IMR-90 (cell line): ENCODE measurements at regions not wholly inside any gene's neighbourhood (a gene's known extent, or its start where the extent isn't known, plus 50 kb on each side); places are given as distances from the start of the nearest gene placed in this dataset.

Experiments
- ATAC-seq: fragments of 200-7000 bp; cut with Tn5 transposase; 2 replicates; pipeline ENCODE4 v1.9.1; 2020; ENCODE audit warnings: low read depth, mild to moderate bottlenecking, moderate library complexity
- BruUV-seq: library from RNA; stranded (reverse); fragments of 400-500 nt; replicated peaks from 2 replicates; lab custom pipeline; 2021; lab: Mats Ljungman, UMichigan
- CTCF ChIA-PET: fragments of 300-600 bp; formaldehyde crosslinking; extraction: SDS; loops from one replicate; lab custom pipeline; 2021; ENCODE audit warnings: antibody characterized with exemption; lab: Yijun Ruan, JAX
- POLR2A ChIA-PET: fragments of 300-600 bp; sonication (Branson Sonifier 250); formaldehyde crosslinking; loops from one replicate; lab custom pipeline; 2022; ENCODE audit warnings: antibody characterized with exemption; ENCODE audit not compliant: unreplicated experiment; lab: Charles Lee
- DNase-seq: peaks from one replicate; pipeline ENCODE4 v3.0.0; 2013
- H2AFZ ChIP-seq: replicated peaks from 2 replicates; pipeline ENCODE3; 2013; ENCODE audit warnings: low read length, mild to moderate bottlenecking; ENCODE audit not compliant: poor library complexity
- H2AK5ac ChIP-seq: 2 replicates; pipeline ENCODE4 v1.6.1; 2013; ENCODE audit warnings: low read depth, low read length, inconsistent platforms
- H2AK9ac ChIP-seq: replicated peaks from 2 replicates; pipeline ENCODE3; 2013; ENCODE audit warnings: mild to moderate bottlenecking, low read depth, low read length, moderate library complexity; ENCODE audit not compliant: poor library complexity
- H2BK120ac ChIP-seq: 2 replicates; pipeline ENCODE4 v1.6.1; 2013; ENCODE audit warnings: low read depth, low read length, inconsistent platforms
- H2BK15ac ChIP-seq: 3 replicates; pipeline ENCODE4 v1.6.1; 2013; ENCODE audit warnings: low read depth, low read length, inconsistent platforms
- H2BK20ac ChIP-seq: 2 replicates; pipeline ENCODE4 v1.6.1; 2013; ENCODE audit warnings: low read depth, mild to moderate bottlenecking, inconsistent platforms, low read length, moderate library complexity
- H2BK5ac ChIP-seq: 2 replicates; pipeline ENCODE4 v1.6.1; 2013; ENCODE audit warnings: mild to moderate bottlenecking, low read depth, low read length, inconsistent platforms; ENCODE audit not compliant: poor library complexity, severe bottlenecking
- H3K14ac ChIP-seq: replicated peaks from 2 replicates; pipeline ENCODE4 v1.6.1; 2013; ENCODE audit warnings: low read depth, low read length, inconsistent platforms
- H3K18ac ChIP-seq: 2 replicates; pipeline ENCODE4 v1.6.1; 2013; ENCODE audit warnings: low read depth, low read length, control low read depth
- H3K23ac ChIP-seq: 2 replicates; pipeline ENCODE4 v1.6.1; 2013; ENCODE audit warnings: low read depth, low read length, inconsistent platforms
- H3K27ac ChIP-seq: 2 replicates; pipeline ENCODE4 v1.5.1; 2013; ENCODE audit warnings: mild to moderate bottlenecking, control low read depth, low read length; ENCODE audit not compliant: insufficient read depth
- H3K27me3 ChIP-seq: 2 replicates; pipeline ENCODE4 v1.6.1; 2013; ENCODE audit warnings: low read length; ENCODE audit not compliant: control insufficient read depth, insufficient read depth
- H3K36me3 ChIP-seq: 2 replicates; pipeline ENCODE4 v1.6.1; 2013; ENCODE audit warnings: low read length, mixed read lengths; ENCODE audit not compliant: control insufficient read depth, insufficient read depth
- H3K4ac ChIP-seq: 2 replicates; pipeline ENCODE4 v1.6.1; 2013; ENCODE audit warnings: low read depth, low read length, inconsistent platforms
- H3K4me1 ChIP-seq: 2 replicates; pipeline ENCODE4 v1.6.1; 2013; ENCODE audit warnings: low read length, mixed read lengths; ENCODE audit not compliant: control insufficient read depth, insufficient read depth
- H3K4me2 ChIP-seq: 2 replicates; pipeline ENCODE4 v1.6.1; 2013; ENCODE audit warnings: low read depth, mild to moderate bottlenecking, control low read depth, low read length, moderate library complexity
- H3K4me3 ChIP-seq: 2 replicates; pipeline ENCODE4 v1.5.1; 2013; ENCODE audit warnings: low read depth, mild to moderate bottlenecking, control low read depth, low read length, moderate library complexity; ENCODE audit not compliant: insufficient read depth
- H3K56ac ChIP-seq: 2 replicates; pipeline ENCODE4 v1.6.1; 2013; ENCODE audit warnings: low read length, inconsistent platforms; ENCODE audit not compliant: insufficient read depth; ENCODE audit errors: extremely low read depth
- H3K79me1 ChIP-seq, 2 experiments: 2 replicates each; pipeline ENCODE4 v1.6.1; 2013; ENCODE audit warnings: low read length in 2 of 2, inconsistent platforms in 1 of 2, low read depth in 1 of 2
- H3K9ac ChIP-seq: 2 replicates; pipeline ENCODE4 v1.6.1; 2013; ENCODE audit warnings: low read depth, low read length, control low read depth
- H3K9me1 ChIP-seq: 2 replicates; pipeline ENCODE4 v1.6.1; 2013; ENCODE audit warnings: low read length, inconsistent platforms; ENCODE audit not compliant: insufficient read depth
- H3K9me3 ChIP-seq: 2 replicates; pipeline ENCODE4 v1.6.1; 2013; ENCODE audit warnings: low read length; ENCODE audit not compliant: control insufficient read depth, insufficient read depth
- H4K20me1 ChIP-seq: 2 replicates; pipeline ENCODE4 v1.6.1; 2013; ENCODE audit warnings: low read length, inconsistent platforms; ENCODE audit not compliant: insufficient read depth
- H4K5ac ChIP-seq: 2 replicates; pipeline ENCODE4 v1.6.1; 2013; ENCODE audit warnings: mild to moderate bottlenecking, low read depth, low read length, control low read depth
- H4K8ac ChIP-seq, 2 experiments: 2 replicates each; pipeline ENCODE4 v1.6.1; 2013; ENCODE audit warnings: low read depth in 2 of 2, low read length in 2 of 2, control low read depth in 1 of 2, inconsistent platforms in 1 of 2
- H4K91ac ChIP-seq: 2 replicates; pipeline ENCODE4 v1.6.1; 2013; ENCODE audit warnings: low read depth, low read length, inconsistent platforms; ENCODE audit not compliant: insufficient read depth
- CEBPB ChIP-seq: IDR thresholded peaks from 2 replicates; pipeline ENCODE4 v1.6.1; 2012; ENCODE audit warnings: low read depth, low read length, improper control_type of control experiment
- CTCF ChIP-seq: conservative IDR thresholded peaks from 2 replicates; pipeline ENCODE4 v1.5.1; 2012; ENCODE audit warnings: mild to moderate bottlenecking, low read depth, low read length, improper control_type of control experiment
- MAFK ChIP-seq: IDR thresholded peaks from 2 replicates; pipeline ENCODE4 v1.6.1; 2012; ENCODE audit warnings: low read depth, low read length, improper control_type of control experiment
- MAZ ChIP-seq: IDR thresholded peaks from 2 replicates; pipeline ENCODE4 v1.6.1; 2012; ENCODE audit warnings: low read depth, mild to moderate bottlenecking, low read length, improper control_type of control experiment, moderate library complexity, borderline replicate concordance
- NFE2L2 ChIP-seq: fragments of 150-350 bp; IDR thresholded peaks from 2 replicates; pipeline ENCODE4 v1.6.1; 2016; ENCODE audit warnings: low read depth, mild to moderate bottlenecking, low read length
- POLR2A ChIP-seq: IDR thresholded peaks from 2 replicates; pipeline ENCODE4 v1.6.1; 2012; ENCODE audit warnings: mild to moderate bottlenecking, low read depth, low read length
- SMC3 ChIP-seq: fragments of 150-350 bp; IDR thresholded peaks from 2 replicates; pipeline ENCODE4 v1.6.1; 2016; ENCODE audit warnings: low read depth, mild to moderate bottlenecking, antibody characterized with exemption, low read length, moderate library complexity
- WGBS, 2 experiments: methylation state at CpG; one replicate each; pipeline versions ENCODE4 v1.1.5 to v1.1.7; 2013; ENCODE audit warnings: missing lambda C conversion rate in 2 of 2; ENCODE audit not compliant: insufficient read length in 1 of 2; ENCODE audit errors: extremely low coverage in 2 of 2; 5-methylcytosine and 5-hydroxymethylcytosine counted together
- dilution Hi-C: fragments of 300-500 bp; cut with HindIII; formaldehyde crosslinking; loops from one replicate; pipeline ENCODE4 v1.14.3; 2018; ENCODE audit warnings: low sequenced_read_pairs; ENCODE audit not compliant: unreplicated experiment
- in situ Hi-C: fragments of 300-500 bp; cut with MboI; formaldehyde crosslinking; loops from 3 replicates; pipeline ENCODE4 v1.14.3; 2019; ENCODE audit warnings: low sequenced_read_pairs, inconsistent platforms, mixed read lengths
- intact Hi-C: fragments of 100-400 bp; cut with micrococcal nuclease; formaldehyde crosslinking; loops from 2 replicates; pipeline ENCODE4 v1.10.0; 2022

DNA sequence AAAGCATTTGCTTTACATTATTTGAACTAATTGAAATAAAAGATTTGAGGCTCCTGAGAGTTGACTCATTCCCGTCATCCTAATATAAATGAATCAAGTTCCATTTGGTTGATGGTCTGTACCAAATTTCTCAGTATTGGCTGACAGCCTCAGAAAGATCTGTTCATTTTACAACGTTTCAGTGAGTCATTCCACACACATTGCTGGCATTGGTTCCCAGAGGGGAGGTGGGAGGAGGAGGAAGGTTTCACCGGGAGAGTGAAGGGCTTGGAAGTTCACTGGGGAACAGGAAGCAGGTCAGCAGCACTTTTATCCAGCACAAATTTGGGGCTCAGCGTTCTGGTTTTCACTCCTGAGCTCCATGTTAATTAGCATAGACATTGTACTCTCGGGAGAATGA, 176.7 kb upstream of the CADPS start:
- H4K20me1 ChIP-seq, result no peaks in the 10 kb centered on the region
- TF ChIP-seq MAFK (no peak), CTCF (no peak), NFE2L2 (no peak), SMC3 (no peak), POLR2A (no peak), MAZ (no peak), CEBPB (no peak)
- H3K4me3 ChIP-seq, result no peak overlapping the region
- H2BK20ac ChIP-seq, result no peak overlapping the region
- BruUV-seq, result no TSS peak
- no peaks in the 10 kb centered on the region for H3K9me1 ChIP-seq
- DNase-seq, result no peak
- H3K56ac ChIP-seq, result no peak overlapping the region
- no peak overlapping the region for H2BK120ac ChIP-seq
- H3K27ac ChIP-seq, result no peak overlapping the region
- in situ Hi-C loops (no loop called here), intact Hi-C loops (no loop called here), dilution Hi-C loops (no loop called here)
- ChIA-PET CTCF (no interaction called here), POLR2A (no interaction called here)
- no peak overlapping the region for H3K4ac ChIP-seq
- no peaks in the 10 kb centered on the region for H3K36me3 ChIP-seq
- no peaks in the 10 kb centered on the region for H3K79me1 ChIP-seq
- H2BK5ac ChIP-seq, result no peak overlapping the region
- H3K27me3 ChIP-seq, result no peaks in the 10 kb centered on the region
- H2BK15ac ChIP-seq, result no peak overlapping the region
- no peak overlapping the region for H3K14ac ChIP-seq
- no peak overlapping the region for H4K5ac ChIP-seq
- H2AK5ac ChIP-seq, result no peak overlapping the region
- H3K18ac ChIP-seq, result no peak overlapping the region
- peaks cover 5% of the 10 kb centered on the region; the same call in 1 of the 2 replicates for H3K9me3 ChIP-seq
- H3K23ac ChIP-seq, result no peak overlapping the region
- H4K8ac ChIP-seq, result no peak overlapping the region
- H3K4me1 ChIP-seq, result no peaks in the 10 kb centered on the region
- no peak overlapping the region for H2AFZ ChIP-seq
- no peak overlapping the region for H4K91ac ChIP-seq
- no peak for ATAC-seq
- H3K4me2 ChIP-seq, result no peak overlapping the region
- WGBS, 2 experiments, result no CpG with 5 or more reads among the region's 5 CpGs
- H2AK9ac ChIP-seq, result no peak overlapping the region
- H3K9ac ChIP-seq, result no peak overlapping the region
